ENCODE measurements at regions not wholly inside any gene's neighbourhood (a gene's known extent, or its start where the extent isn't known, plus 50 kb on each side); places are given as distances from the start of the nearest gene placed in this dataset.

DNA sequence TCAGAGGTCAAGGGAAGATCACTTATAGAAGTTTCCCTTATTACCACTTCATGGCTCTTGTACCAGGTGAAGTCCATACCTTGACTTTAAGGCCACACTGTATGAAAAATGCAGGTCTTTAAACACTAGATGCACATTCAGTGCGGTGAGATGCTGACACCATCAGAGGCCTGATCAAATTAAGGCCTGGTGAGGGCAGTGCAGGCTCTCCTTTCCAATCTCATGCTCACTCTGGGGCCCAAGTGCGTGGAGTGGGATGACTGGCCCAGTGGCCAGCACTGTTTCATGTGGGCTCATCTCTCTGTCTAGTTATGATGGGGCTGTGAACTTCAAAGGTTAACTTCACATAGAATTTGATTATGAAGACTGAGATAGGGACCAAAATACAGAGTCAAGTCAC is 281.1 kb downstream of the SLC4A3 start:
- H3K27ac ChIP-seq (ENCODE audit: low read length): no peak overlapping the region
- no peak overlapping the region for H3K4me3 ChIP-seq (ENCODE audit: low read length)
- H3K27me3 ChIP-seq (ENCODE audit: insufficient read depth, low read length): no peaks in the 10 kb centered on the region
- H3K9ac ChIP-seq (ENCODE audit: low read depth, low read length): no peak overlapping the region
- no peaks in the 10 kb centered on the region for H3K4me1 ChIP-seq (ENCODE audit: insufficient read depth, low read length)
- no peaks in the 10 kb centered on the region for H3K9me3 ChIP-seq (ENCODE audit: insufficient read depth, low read depth, low read length)
- H3K36me3 ChIP-seq (ENCODE audit: insufficient read depth, low read depth, low read length): no peaks in the 10 kb centered on the region

DNA sequence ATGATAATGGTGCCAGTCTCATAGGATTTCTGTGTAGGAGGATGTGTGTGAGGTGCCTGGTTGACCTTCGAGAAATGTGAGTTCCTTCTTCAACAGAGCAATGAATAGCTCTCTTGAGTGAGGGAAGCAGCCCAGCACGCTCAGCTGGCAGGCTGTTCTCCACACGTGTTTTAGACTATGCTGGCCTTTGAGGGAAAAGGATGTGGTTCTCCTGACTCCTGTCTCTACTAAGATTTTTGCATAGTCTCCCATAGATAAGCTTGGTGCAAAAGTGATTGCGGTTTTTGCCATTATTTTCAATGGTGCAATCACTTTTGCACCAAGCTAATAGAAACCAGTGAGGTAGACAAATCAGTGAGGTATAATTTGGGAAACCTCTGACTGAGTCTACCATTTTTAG is 284.1 kb downstream of the SLC4A3 start:
- Histone ChIP-seq H3K9ac (ENCODE audit: low read depth, low read length) (no peak overlapping the region), H3K4me3 (ENCODE audit: low read length) (no peak overlapping the region), H3K27ac (ENCODE audit: low read length) (no peak overlapping the region), H3K9me3 (ENCODE audit: insufficient read depth, low read depth, low read length) (no peaks in the 10 kb centered on the region), H3K36me3 (ENCODE audit: insufficient read depth, low read depth, low read length) (no peaks in the 10 kb centered on the region), H3K4me1 (ENCODE audit: insufficient read depth, low read length) (no peaks in the 10 kb centered on the region), H3K27me3 (ENCODE audit: insufficient read depth, low read length) (no peaks in the 10 kb centered on the region)

DNA sequence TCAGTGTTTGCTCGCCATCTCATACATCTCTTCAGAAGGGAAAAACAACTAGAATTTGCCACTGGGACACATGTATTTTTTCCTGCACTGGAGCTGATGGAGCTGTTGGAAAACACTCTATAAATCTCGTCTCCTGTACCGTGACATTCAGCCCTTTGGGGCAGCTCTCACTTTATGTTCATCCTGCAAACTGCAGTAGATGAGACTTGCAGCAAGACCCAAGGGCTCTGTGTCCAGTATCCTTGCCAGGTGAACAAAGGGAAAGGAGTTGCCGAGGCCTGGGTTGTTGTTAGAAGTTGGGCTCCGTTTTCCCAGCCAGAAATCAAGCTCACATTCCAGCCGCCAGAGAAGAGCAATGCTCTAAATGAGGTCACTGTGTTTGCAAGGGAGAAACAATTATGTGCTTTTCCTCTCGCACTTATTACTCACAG is 285.1 kb downstream of the SLC4A3 start:
- no peaks in the 10 kb centered on the region for H3K9me3 ChIP-seq (ENCODE audit: insufficient read depth, low read depth, low read length)

DNA sequence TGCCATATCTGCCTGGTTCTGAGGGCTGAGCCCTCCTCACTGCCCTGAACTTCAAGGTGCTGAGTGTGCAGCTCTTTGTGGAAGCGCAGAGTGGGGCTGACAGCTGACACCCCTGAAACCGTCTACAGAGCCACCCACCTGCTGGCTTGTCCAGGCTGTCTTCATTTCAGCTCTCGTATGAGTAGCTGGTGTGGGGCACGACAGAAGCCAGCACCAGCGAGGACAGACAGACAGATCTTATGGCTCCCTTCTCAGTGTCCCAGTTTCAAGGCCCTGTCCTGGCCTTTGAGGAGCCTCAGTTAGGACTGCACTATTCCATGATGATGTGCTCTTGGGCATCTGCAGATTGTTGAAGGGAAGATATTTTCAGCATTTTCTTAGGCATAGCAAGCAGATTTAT is 287.1 kb downstream of the SLC4A3 start:
- Histone ChIP-seq H3K27me3 (ENCODE audit: insufficient read depth, low read length) (no peaks in the 10 kb centered on the region), H3K4me1 (ENCODE audit: insufficient read depth, low read length) (no peaks in the 10 kb centered on the region)

More for the DNA sequence above, 285.1 kb downstream of the SLC4A3 start:
- H3K4me1 ChIP-seq (ENCODE audit: insufficient read depth, low read length): no peaks in the 10 kb centered on the region
- H3K36me3 ChIP-seq (ENCODE audit: insufficient read depth, low read depth, low read length): no peaks in the 10 kb centered on the region
- no peaks in the 10 kb centered on the region for H3K27me3 ChIP-seq (ENCODE audit: insufficient read depth, low read length)
- no peak overlapping the region for H3K27ac ChIP-seq (ENCODE audit: low read length)
- H3K9ac ChIP-seq (ENCODE audit: low read depth, low read length): no peak overlapping the region
- no peak overlapping the region for H3K4me3 ChIP-seq (ENCODE audit: low read length)

DNA sequence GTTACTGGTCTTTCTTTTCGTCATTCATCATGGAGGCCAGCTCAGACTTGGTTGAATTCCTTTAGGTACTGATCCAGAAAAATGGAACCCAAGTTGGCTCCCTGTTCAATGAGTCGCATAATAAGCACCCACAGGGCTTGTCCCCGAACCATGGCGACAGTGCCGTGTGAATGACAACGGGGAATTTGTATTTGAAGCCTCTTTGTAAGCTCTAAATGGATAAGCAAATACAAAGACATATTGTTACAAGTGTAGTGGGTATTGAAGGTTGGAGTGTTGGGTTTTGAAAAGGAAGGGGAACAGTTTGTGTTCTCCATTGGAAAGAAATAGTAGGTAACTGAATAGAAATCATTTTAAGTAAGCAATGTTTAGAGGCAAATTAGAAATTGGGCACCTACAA is 288.9 kb downstream of the SLC4A3 start:
- H3K9ac ChIP-seq (ENCODE audit: low read depth, low read length): no peak overlapping the region
- H3K4me1 ChIP-seq (ENCODE audit: insufficient read depth, low read length): no peaks in the 10 kb centered on the region
- H3K36me3 ChIP-seq (ENCODE audit: insufficient read depth, low read depth, low read length): no peaks in the 10 kb centered on the region
- no peaks in the 10 kb centered on the region for H3K9me3 ChIP-seq (ENCODE audit: insufficient read depth, low read depth, low read length)
- no peak overlapping the region for H3K27ac ChIP-seq (ENCODE audit: low read length)
- H3K4me3 ChIP-seq (ENCODE audit: low read length): no peak overlapping the region
- no peaks in the 10 kb centered on the region for H3K27me3 ChIP-seq (ENCODE audit: insufficient read depth, low read length)

More for the DNA sequence above, 287.1 kb downstream of the SLC4A3 start:
- no peaks in the 10 kb centered on the region for H3K36me3 ChIP-seq (ENCODE audit: insufficient read depth, low read depth, low read length)
- H3K9ac ChIP-seq (ENCODE audit: low read depth, low read length): no peak overlapping the region
- no peak overlapping the region for H3K27ac ChIP-seq (ENCODE audit: low read length)
- no peaks in the 10 kb centered on the region for H3K9me3 ChIP-seq (ENCODE audit: insufficient read depth, low read depth, low read length)
- no peak overlapping the region for H3K4me3 ChIP-seq (ENCODE audit: low read length)

DNA sequence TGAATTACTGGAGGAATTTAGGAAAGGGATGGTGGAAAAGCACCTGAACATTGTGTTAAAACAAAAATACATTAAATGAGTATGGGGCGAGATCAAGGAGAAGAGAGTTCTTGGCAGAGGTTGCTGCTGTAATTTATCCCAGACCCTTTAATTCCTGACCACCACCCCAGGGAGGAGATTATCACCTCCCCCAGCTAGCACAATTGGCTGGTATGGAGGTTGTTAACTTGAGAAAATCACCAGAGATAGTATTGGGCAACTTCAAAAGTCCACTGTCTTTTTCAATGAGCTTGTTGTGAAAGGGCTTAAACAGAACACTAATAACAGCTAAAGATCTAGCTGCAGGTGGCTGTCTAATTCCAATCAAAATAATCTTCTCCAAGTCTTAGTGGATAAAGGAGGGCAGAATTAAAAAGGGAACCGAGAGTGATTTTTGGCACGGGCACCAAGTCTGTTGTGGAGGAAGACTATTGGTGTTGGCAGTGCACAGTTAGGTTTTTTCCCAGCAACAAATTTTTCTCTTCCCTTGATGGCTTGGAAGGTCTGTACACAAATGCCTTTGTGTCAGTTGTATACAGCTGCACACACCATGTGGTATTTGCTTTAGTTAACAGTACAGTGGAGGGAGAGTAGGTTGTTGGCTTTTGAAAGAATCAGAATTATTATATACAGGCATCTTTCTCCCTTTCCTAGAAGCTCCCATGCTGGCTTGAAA is 289.5 kb downstream of the SLC4A3 start:
- Histone ChIP-seq H3K27ac (ENCODE audit: low read length) (no peak overlapping the region), H3K9ac (ENCODE audit: low read depth, low read length) (no peak overlapping the region), H3K9me3 (ENCODE audit: insufficient read depth, low read depth, low read length) (no peaks in the 10 kb centered on the region), H3K4me3 (ENCODE audit: low read length) (no peak overlapping the region), H3K27me3 (ENCODE audit: insufficient read depth, low read length) (no peaks in the 10 kb centered on the region), H3K4me1 (ENCODE audit: insufficient read depth, low read length) (no peaks in the 10 kb centered on the region), H3K36me3 (ENCODE audit: insufficient read depth, low read depth, low read length) (no peaks in the 10 kb centered on the region)

DNA sequence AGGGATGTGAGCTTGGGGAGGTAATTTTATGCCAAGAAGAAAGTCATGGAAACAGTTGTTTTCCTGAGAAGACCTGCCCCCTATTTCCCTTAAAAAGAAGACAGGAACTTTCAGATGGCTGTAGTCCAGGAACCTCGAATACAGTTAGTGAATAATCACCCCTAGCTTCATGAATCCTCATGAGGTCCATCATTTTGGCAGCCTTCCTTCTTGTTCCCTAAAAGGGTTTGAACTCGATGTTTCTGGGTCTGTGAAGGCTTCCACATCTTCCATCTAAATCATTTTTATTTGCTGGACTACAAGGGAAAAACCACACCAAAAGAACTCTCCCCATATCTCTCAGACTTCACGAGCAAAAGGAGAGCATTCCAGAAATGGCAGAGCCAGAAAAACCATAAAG is 290.8 kb downstream of the SLC4A3 start:
- Histone ChIP-seq H3K4me1 (ENCODE audit: insufficient read depth, low read length) (no peaks in the 10 kb centered on the region), H3K36me3 (ENCODE audit: insufficient read depth, low read depth, low read length) (no peaks in the 10 kb centered on the region), H3K4me3 (ENCODE audit: low read length) (no peak overlapping the region), H3K9ac (ENCODE audit: low read depth, low read length) (no peak overlapping the region), H3K27me3 (ENCODE audit: insufficient read depth, low read length) (no peaks in the 10 kb centered on the region), H3K27ac (ENCODE audit: low read length) (no peak overlapping the region), H3K9me3 (ENCODE audit: insufficient read depth, low read depth, low read length) (no peaks in the 10 kb centered on the region)

DNA sequence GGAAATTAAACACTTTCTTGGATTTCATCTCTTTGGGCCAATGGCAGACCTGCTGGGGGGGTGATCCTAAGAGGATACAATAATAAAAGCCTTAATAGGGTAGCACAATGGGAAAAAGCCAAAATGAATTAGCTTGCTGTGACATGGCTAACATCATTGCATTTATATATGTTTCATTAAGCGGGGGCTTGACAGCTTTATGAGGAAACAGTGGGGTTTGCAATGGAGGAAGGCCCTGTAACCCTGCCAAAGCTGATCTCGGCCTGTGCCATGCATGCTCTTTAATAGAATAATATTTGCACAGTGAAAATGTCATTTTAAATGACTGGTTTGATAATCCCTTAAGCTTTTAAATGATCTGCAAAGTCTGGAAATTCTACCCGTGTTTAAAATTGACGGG is 291.5 kb downstream of the SLC4A3 start:
- Histone ChIP-seq H3K27ac (ENCODE audit: low read length) (no peak overlapping the region), H3K4me1 (ENCODE audit: insufficient read depth, low read length) (no peaks in the 10 kb centered on the region), H3K4me3 (ENCODE audit: low read length) (no peak overlapping the region), H3K9me3 (ENCODE audit: insufficient read depth, low read depth, low read length) (no peaks in the 10 kb centered on the region), H3K27me3 (ENCODE audit: insufficient read depth, low read length) (no peaks in the 10 kb centered on the region), H3K9ac (ENCODE audit: low read depth, low read length) (no peak overlapping the region), H3K36me3 (ENCODE audit: insufficient read depth, low read depth, low read length) (no peaks in the 10 kb centered on the region)

DNA sequence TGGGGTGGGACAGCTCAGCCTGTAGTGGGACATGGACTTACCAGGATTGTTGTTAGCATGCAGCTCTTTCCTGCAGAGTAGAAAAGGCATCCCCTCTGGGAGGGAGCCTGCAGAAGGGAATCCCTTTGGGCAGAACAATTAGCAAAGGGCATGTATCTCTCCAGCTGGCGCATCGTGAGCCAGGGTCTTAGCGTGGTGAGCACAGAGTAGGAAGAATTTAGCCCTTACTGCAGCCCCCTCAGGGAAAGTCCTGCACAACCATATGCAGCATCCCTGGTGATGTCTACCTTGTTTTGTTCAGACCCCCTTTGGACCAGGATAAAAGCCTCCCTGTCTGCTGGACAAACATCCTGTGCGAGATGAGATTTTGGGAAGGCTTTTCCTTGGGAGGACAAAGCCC is 292.1 kb downstream of the SLC4A3 start:
- Histone ChIP-seq H3K27me3 (ENCODE audit: insufficient read depth, low read length) (no peaks in the 10 kb centered on the region), H3K27ac (ENCODE audit: low read length) (no peak overlapping the region), H3K4me3 (ENCODE audit: low read length) (no peak overlapping the region), H3K36me3 (ENCODE audit: insufficient read depth, low read depth, low read length) (no peaks in the 10 kb centered on the region), H3K4me1 (ENCODE audit: insufficient read depth, low read length) (no peaks in the 10 kb centered on the region), H3K9ac (ENCODE audit: low read depth, low read length) (no peak overlapping the region), H3K9me3 (ENCODE audit: insufficient read depth, low read depth, low read length) (no peaks in the 10 kb centered on the region)

DNA sequence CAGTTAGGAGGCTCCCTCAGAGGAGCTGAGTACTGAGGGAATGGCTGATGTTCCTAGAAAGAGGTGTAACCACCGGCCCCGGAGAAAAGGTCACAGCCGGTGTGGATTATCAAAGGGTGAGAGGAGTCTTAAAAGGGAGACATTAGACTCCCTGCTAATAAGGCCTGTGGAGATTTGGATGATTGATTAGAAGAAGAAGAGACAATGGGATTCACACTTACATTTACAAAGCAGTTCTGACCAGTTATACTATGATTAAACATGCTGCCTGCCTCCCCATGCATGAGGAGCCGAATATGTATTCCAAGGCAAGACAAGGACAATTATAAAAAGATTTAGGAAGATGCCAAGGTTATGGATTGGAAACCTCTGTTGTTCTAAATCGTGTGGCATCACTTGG is 302.4 kb downstream of the SLC4A3 start:
- no peak overlapping the region for H3K9ac ChIP-seq (ENCODE audit: low read depth, low read length)
- H3K36me3 ChIP-seq (ENCODE audit: insufficient read depth, low read depth, low read length): no peaks in the 10 kb centered on the region
- H3K4me1 ChIP-seq (ENCODE audit: insufficient read depth, low read length): no peaks in the 10 kb centered on the region
- no peaks in the 10 kb centered on the region for H3K9me3 ChIP-seq (ENCODE audit: insufficient read depth, low read depth, low read length)
- no peaks in the 10 kb centered on the region for H3K27me3 ChIP-seq (ENCODE audit: insufficient read depth, low read length)
- no peak overlapping the region for H3K27ac ChIP-seq (ENCODE audit: low read length)
- H3K4me3 ChIP-seq (ENCODE audit: low read length): no peak overlapping the region

DNA sequence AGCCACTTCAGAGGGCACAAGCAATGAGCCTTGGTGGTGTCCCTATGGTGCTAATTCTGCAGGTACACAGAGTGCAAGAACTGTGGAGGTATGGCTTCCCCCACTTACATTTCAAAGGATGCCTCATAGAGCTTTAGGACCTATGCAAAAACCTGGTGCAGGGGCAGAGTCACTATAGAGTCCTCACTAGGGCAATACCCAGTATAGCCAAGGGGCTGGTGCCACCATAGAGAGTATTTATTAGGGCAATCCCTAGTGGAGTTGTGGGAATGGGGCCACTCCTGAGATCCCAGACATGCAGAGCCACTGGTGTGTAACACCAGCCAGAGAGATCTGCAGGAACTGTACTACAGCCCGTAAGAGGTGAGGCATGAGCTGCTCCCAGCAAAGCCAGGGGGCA is 312.2 kb downstream of the SLC4A3 start:
- H3K27me3 ChIP-seq (ENCODE audit: insufficient read depth, low read length): no peaks in the 10 kb centered on the region
- H3K4me3 ChIP-seq (ENCODE audit: low read length): no peak overlapping the region
- H3K4me1 ChIP-seq (ENCODE audit: insufficient read depth, low read length): no peaks in the 10 kb centered on the region
- no peak overlapping the region for H3K27ac ChIP-seq (ENCODE audit: low read length)
- no peaks in the 10 kb centered on the region for H3K9me3 ChIP-seq (ENCODE audit: insufficient read depth, low read depth, low read length)
- no peaks in the 10 kb centered on the region for H3K36me3 ChIP-seq (ENCODE audit: insufficient read depth, low read depth, low read length)
- no peak overlapping the region for H3K9ac ChIP-seq (ENCODE audit: low read depth, low read length)

DNA sequence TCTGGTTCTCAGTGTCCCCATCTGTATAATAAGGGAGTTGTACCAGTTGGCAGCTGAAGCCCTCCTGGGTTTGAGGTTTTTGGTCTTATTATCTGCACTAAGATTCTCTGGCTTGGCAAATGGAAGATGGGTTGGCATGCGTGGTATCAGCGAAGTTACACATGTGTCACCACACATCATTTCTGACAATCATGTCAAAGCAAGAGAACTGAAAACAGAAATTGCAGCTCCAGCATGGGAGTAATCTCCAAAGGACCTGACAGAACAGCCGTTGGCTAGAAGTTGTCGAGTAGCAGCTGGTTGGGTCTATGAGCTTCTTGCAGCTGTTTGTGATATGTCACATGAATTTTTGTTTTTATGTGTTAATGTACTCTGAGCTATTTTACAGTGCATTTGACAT is 317.4 kb downstream of the SLC4A3 start:
- H3K36me3 ChIP-seq (ENCODE audit: insufficient read depth, low read depth, low read length): no peaks in the 10 kb centered on the region
- no peak overlapping the region for H3K4me3 ChIP-seq (ENCODE audit: low read length)
- no peaks in the 10 kb centered on the region; the same call in none of the 2 replicates for H3K4me1 ChIP-seq (ENCODE audit: insufficient read depth, low read length)
- no peak overlapping the region for H3K27ac ChIP-seq (ENCODE audit: low read length)
- no peaks in the 10 kb centered on the region for H3K9me3 ChIP-seq (ENCODE audit: insufficient read depth, low read depth, low read length)
- H3K9ac ChIP-seq (ENCODE audit: low read depth, low read length): no peak overlapping the region
- no peaks in the 10 kb centered on the region for H3K27me3 ChIP-seq (ENCODE audit: insufficient read depth, low read length)
